ENCODE measurements at regions not wholly inside any gene's neighbourhood (a gene's known extent, or its start where the extent isn't known, plus 50 kb on each side); places are given as distances from the start of the nearest gene placed in this dataset.

- intact Hi-C loops (cut with DNase I; ENCODE audit: low total_unique reads), result no loop called here
- Histone ChIP-seq H3K27ac (no peak overlapping the region), H3K9me3 (peaks cover 0 to 5% (median 0%) of the 10 kb centered on the region in 8 donors), H3K4me3 (no peak overlapping the region), H3K27me3 (replicated peaks in 1 of 7) (no peaks in the 10 kb centered on the region), H3K4me1 (no peaks in the 10 kb centered on the region), H3K36me3 (no peaks in the 10 kb centered on the region)
- 81 to 99% (median 90%) methylated on average over 4 of the region's 4 CpGs for WGBS, 5 donors
- TF ChIP-seq POLR2AphosphoS5 (IDR thresholded peaks at IDR 0.05), result no peak
- no peak for TF ChIP-seq POLR2A (IDR thresholded peaks at IDR 0.05)
- no peak for TF ChIP-seq CTCF (IDR thresholded peaks at IDR 0.05 in 8 of 11, conservative IDR thresholded peaks at IDR 0.05 in 3 of 11)
- no peak for DNase-seq
Measured at GRCh38 chr10:20958225-20958624, 61.1 kb upstream of the NEBL start.

- H3K9me3 ChIP-seq, result peaks cover 0 to 5% (median 0%) of the 10 kb centered on the region in 8 donors
- H3K4me3 ChIP-seq, result no peak overlapping the region
- DNase-seq, result no peak
- no peaks in the 10 kb centered on the region for H3K36me3 ChIP-seq
- no peak overlapping the region for H3K27ac ChIP-seq
- intact Hi-C loops (cut with DNase I; ENCODE audit: low total_unique reads), result no loop called here
- no peaks in the 10 kb centered on the region for H3K27me3 ChIP-seq (replicated peaks in 1 of 7)
- WGBS, 5 donors, result 46 to 79% (median 73%) methylated on average over 2 of the region's 2 CpGs
- no peak for TF ChIP-seq POLR2AphosphoS5 (IDR thresholded peaks at IDR 0.05)
- TF ChIP-seq CTCF (IDR thresholded peaks at IDR 0.05 in 8 of 11, conservative IDR thresholded peaks at IDR 0.05 in 3 of 11), result no peak
- TF ChIP-seq POLR2A (IDR thresholded peaks at IDR 0.05), result no peak
- no peaks in the 10 kb centered on the region for H3K4me1 ChIP-seq
Measured at GRCh38 chr10:20957744-20958143, 60.6 kb upstream of the NEBL start.

- WGBS, 5 donors, result 62 to 74% (median 67%) methylated on average over 3 of the region's 3 CpGs
- H3K9me3 ChIP-seq, result peaks cover 0 to 5% (median 0%) of the 10 kb centered on the region in 8 donors
- no peak overlapping the region for H3K27ac ChIP-seq
- no peaks in the 10 kb centered on the region for H3K36me3 ChIP-seq
- no peak for TF ChIP-seq POLR2AphosphoS5 (IDR thresholded peaks at IDR 0.05)
- no peak for TF ChIP-seq POLR2A (IDR thresholded peaks at IDR 0.05)
- TF ChIP-seq CTCF (IDR thresholded peaks at IDR 0.05 in 8 of 11, conservative IDR thresholded peaks at IDR 0.05 in 3 of 11), result no peak
- no peaks in the 10 kb centered on the region for H3K4me1 ChIP-seq
- intact Hi-C loops (cut with DNase I; ENCODE audit: low total_unique reads), result no loop called here
- H3K4me3 ChIP-seq, result no peak overlapping the region
- no peaks in the 10 kb centered on the region for H3K27me3 ChIP-seq (replicated peaks in 1 of 7)
- DNase-seq, result no peak
Measured at GRCh38 chr10:20956843-20957242, 59.7 kb upstream of the NEBL start.

- H3K4me3 ChIP-seq, result no peak overlapping the region
- intact Hi-C loops (cut with DNase I; ENCODE audit: low total_unique reads), result no loop called here
- TF ChIP-seq POLR2A (IDR thresholded peaks at IDR 0.05) (no peak), POLR2AphosphoS5 (IDR thresholded peaks at IDR 0.05) (no peak), CTCF (IDR thresholded peaks at IDR 0.05 in 8 of 11, conservative IDR thresholded peaks at IDR 0.05 in 3 of 11) (no peak)
- no peaks in the 10 kb centered on the region for H3K4me1 ChIP-seq
- no peaks in the 10 kb centered on the region for H3K27me3 ChIP-seq (replicated peaks in 1 of 7)
- no peak overlapping the region for H3K27ac ChIP-seq
- H3K9me3 ChIP-seq, result peaks cover 0 to 5% (median 0%) of the 10 kb centered on the region in 8 donors
- 29 to 64% (median 55%) methylated on average over 1 of the region's 1 CpG for WGBS, 5 donors
- no peaks in the 10 kb centered on the region for H3K36me3 ChIP-seq
- DNase-seq, result no peak
Measured at GRCh38 chr10:20955355-20955893, 58.3 kb upstream of the NEBL start.
